Right lobe of liver (tissue), 4 donors: ENCODE measurements at regions not wholly inside any gene's neighbourhood (a gene's known extent, or its start where the extent isn't known, plus 50 kb on each side); places are given as distances from the start of the nearest gene placed in this dataset.

ENCODE experiments used
- POLR2A ChIP-seq: fragments of 450-650 bp; IDR thresholded peaks from one replicate; pipeline ENCODE4 v1.6.1; 2017; ENCODE audit warnings: antibody characterized with exemption, mild to moderate bottlenecking
- TF ChIP-seq, protein P1 (sequence below), 4 donors: fragments of 200-600 bp in 3 of 4; fragments of 450-650 bp in 1 of 4; IDR thresholded peaks; one replicate each; pipeline versions ENCODE4 v1.5.1 to v1.8.0; 2016 to 2022; ENCODE audit warnings: antibody characterized with exemption in 4 of 4, mild to moderate bottlenecking in 2 of 4
- donor health status: DM: no; HTN: no; CAD: no.
- donor health status: DM: no; HTN: no; CAD: no.
- donor health status: DM: no; HTN: yes; CAD: no.

DNA sequence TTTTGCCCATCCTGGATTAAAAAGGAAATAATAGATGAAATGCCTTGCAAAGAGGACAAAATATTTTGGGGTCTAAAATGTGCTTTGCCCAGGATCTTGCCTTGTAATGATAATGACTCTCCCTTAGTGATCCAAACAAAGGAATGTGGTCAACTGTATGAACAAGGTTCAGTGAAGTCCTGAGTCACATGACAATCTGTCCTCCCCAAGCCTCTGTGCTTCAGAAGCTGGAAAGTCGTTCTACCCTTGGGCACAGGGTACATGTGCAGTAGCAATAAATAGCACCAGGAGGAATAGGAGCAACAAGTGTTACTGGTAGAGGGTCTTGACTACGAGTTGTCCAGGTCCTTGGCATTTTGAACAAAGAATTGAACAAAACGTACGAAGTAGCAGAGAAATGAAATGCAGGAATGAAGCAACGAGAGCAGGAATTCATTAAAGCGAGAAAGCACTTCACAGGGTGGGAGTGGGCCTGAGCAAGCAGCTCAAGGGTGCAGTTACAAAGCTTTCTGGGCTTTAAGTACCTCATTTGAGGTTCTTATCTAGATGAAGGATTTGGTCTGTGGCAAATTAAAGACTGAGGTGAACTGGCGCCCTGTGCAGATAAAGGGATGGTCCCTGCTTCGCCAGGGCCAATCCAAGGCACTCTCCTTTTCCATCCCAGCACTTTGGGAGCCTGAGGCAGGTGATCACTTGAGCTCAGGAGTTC, 65.8 kb downstream of the RESF1 start:
- no peak for TF ChIP-seq POLR2A
- TF ChIP-seq, protein P1, sequence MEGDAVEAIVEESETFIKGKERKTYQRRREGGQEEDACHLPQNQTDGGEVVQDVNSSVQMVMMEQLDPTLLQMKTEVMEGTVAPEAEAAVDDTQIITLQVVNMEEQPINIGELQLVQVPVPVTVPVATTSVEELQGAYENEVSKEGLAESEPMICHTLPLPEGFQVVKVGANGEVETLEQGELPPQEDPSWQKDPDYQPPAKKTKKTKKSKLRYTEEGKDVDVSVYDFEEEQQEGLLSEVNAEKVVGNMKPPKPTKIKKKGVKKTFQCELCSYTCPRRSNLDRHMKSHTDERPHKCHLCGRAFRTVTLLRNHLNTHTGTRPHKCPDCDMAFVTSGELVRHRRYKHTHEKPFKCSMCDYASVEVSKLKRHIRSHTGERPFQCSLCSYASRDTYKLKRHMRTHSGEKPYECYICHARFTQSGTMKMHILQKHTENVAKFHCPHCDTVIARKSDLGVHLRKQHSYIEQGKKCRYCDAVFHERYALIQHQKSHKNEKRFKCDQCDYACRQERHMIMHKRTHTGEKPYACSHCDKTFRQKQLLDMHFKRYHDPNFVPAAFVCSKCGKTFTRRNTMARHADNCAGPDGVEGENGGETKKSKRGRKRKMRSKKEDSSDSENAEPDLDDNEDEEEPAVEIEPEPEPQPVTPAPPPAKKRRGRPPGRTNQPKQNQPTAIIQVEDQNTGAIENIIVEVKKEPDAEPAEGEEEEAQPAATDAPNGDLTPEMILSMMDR (IDR thresholded peaks at IDR 0.05), result no peak
